GM23248 (cell line): ENCODE measurements at regions not wholly inside any gene's neighbourhood (a gene's known extent, or its start where the extent isn't known, plus 50 kb on each side); places are given as distances from the start of the nearest gene placed in this dataset.

Source experiments
- DNase-seq: peaks from one replicate; pipeline ENCODE4 v3.0.0-alpha.2; 2015
- H2AFZ ChIP-seq: fragments of 200-600 bp; sonication (generic); 2 replicates; pipeline ENCODE4 v1.6.1; 2016; ENCODE audit warnings: antibody characterized with exemption
- H3F3A ChIP-seq: fragments of 200-600 bp; sonication (generic); 2 replicates; pipeline ENCODE4 v1.6.1; 2016; ENCODE audit warnings: mild to moderate bottlenecking, antibody characterized with exemption, mixed run types; ENCODE audit not compliant: insufficient read depth
- H3K27ac ChIP-seq: fragments of 200-600 bp; sonication (generic); 2 replicates; pipeline ENCODE4 v1.5.1; 2016; ENCODE audit warnings: mild to moderate bottlenecking
- H3K27me3 ChIP-seq: fragments of 200-600 bp; sonication (generic); replicated peaks from 2 replicates; pipeline ENCODE4 v1.6.1; 2016; ENCODE audit warnings: mild to moderate bottlenecking; ENCODE audit not compliant: insufficient read depth
- H3K36me3 ChIP-seq: fragments of 200-600 bp; sonication (generic); 2 replicates; pipeline ENCODE4 v1.6.1; 2016; ENCODE audit warnings: low read depth, mild to moderate bottlenecking
- H3K4me1 ChIP-seq: fragments of 200-600 bp; sonication (generic); 2 replicates; pipeline ENCODE4 v1.6.1; 2016; ENCODE audit warnings: mild to moderate bottlenecking; ENCODE audit not compliant: insufficient read depth
- H3K4me2 ChIP-seq: fragments of 200-600 bp; sonication (generic); one replicate; pipeline ENCODE4 v1.6.1; 2016; ENCODE audit warnings: mild to moderate bottlenecking; ENCODE audit not compliant: unreplicated experiment
- H3K4me3 ChIP-seq: fragments of 200-600 bp; sonication (generic); 2 replicates; pipeline ENCODE4 v1.5.1; 2016; ENCODE audit warnings: mild to moderate bottlenecking
- H3K79me2 ChIP-seq: fragments of 200-600 bp; sonication (generic); 2 replicates; pipeline ENCODE4 v1.6.1; 2016; ENCODE audit warnings: mild to moderate bottlenecking; ENCODE audit not compliant: insufficient read depth
- H3K9ac ChIP-seq: fragments of 200-600 bp; sonication (generic); 2 replicates; pipeline ENCODE4 v1.6.1; 2016; ENCODE audit warnings: mild to moderate bottlenecking
- H3K9me2 ChIP-seq: fragments of 200-600 bp; sonication (generic); 2 replicates; pipeline ENCODE4 v1.6.1; 2016; ENCODE audit warnings: mixed run types, mild to moderate bottlenecking, moderate library complexity; ENCODE audit not compliant: insufficient read depth
- H3K9me3 ChIP-seq: fragments of 200-600 bp; sonication (generic); one replicate; pipeline ENCODE4 v1.6.1; 2017; ENCODE audit warnings: low read depth
- H4K20me1 ChIP-seq: fragments of 200-600 bp; sonication (generic); 2 replicates; pipeline ENCODE4 v1.6.0; 2016; ENCODE audit not compliant: insufficient read depth
- EZH2 ChIP-seq: fragments of 200-600 bp; sonication (generic); IDR thresholded peaks from 2 replicates; pipeline ENCODE4 v1.6.1; 2018; ENCODE audit warnings: antibody characterized with exemption, mild to moderate bottlenecking; ENCODE audit not compliant: insufficient read depth, poor library complexity, severe bottlenecking
- EZH2phosphoT487 ChIP-seq: fragments of 200-600 bp; sonication (generic); IDR thresholded peaks from 2 replicates; pipeline ENCODE4 v1.6.1; 2018; ENCODE audit warnings: antibody characterized with exemption, moderate library complexity, mild to moderate bottlenecking, low read depth; ENCODE audit not compliant: insufficient read depth
- WGBS, 2 experiments: methylation state at CpG; one replicate each; pipeline ENCODE4 v1.1.6; 2015 to 2017; ENCODE audit warnings: low lambda C conversion rate in 2 of 2, low coverage in 1 of 2; ENCODE audit errors: missing lambda C conversion rate in 2 of 2; 5-methylcytosine and 5-hydroxymethylcytosine counted together
- in situ Hi-C: fragments of 300-500 bp; cut with MboI; formaldehyde crosslinking; loops from 2 replicates; pipeline ENCODE4 v1.15.0; 2020

- H3K9ac ChIP-seq: no peak overlapping the region
Observed at GRCh38 chr6:130676077-130676772, 151.0 kb upstream of the SMLR1 start.

GRCh38 chr6:130676773-130677144 lies 150.4 kb upstream of the SMLR1 start:
- no peaks in the 10 kb centered on the region for H3K79me2 ChIP-seq
- no peak overlapping the region for H3K4me3 ChIP-seq
- no peaks in the 10 kb centered on the region for H3K27me3 ChIP-seq
- WGBS, 2 experiments: 67 to 68% methylated on average over 1 of the region's 1 CpG
- TF ChIP-seq EZH2 (no peak), EZH2phosphoT487 (no peak)
- in situ Hi-C loops: no loop called here
- H3F3A ChIP-seq: peaks cover 28% of the 10 kb centered on the region
- H3K9me3 ChIP-seq: no peaks in the 10 kb centered on the region
- H3K4me1 ChIP-seq: peaks cover 34% of the 10 kb centered on the region
- no peak overlapping the region for H3K9ac ChIP-seq
- H2AFZ ChIP-seq: no peak overlapping the region
- H3K36me3 ChIP-seq: no peaks in the 10 kb centered on the region
- DNase-seq: no peak
- H4K20me1 ChIP-seq: no peaks in the 10 kb centered on the region
- H3K9me2 ChIP-seq: no peaks in the 10 kb centered on the region
- no peak overlapping the region for H3K27ac ChIP-seq
- H3K4me2 ChIP-seq: no peak overlapping the region

More at GRCh38 chr6:130676077-130676772, 151.0 kb upstream of the SMLR1 start:
- peaks cover 25% of the 10 kb centered on the region for H3F3A ChIP-seq
- peaks cover 35% of the 10 kb centered on the region for H3K4me1 ChIP-seq
- 0 to 20% methylated on average over 1 of the region's 1 CpG for WGBS, 2 experiments
- H2AFZ ChIP-seq: no peak overlapping the region
- H3K36me3 ChIP-seq: no peaks in the 10 kb centered on the region
- H3K4me2 ChIP-seq: no peak overlapping the region
- H3K27ac ChIP-seq: no peak overlapping the region
- no peaks in the 10 kb centered on the region for H3K27me3 ChIP-seq
- no peak overlapping the region for H3K4me3 ChIP-seq
- in situ Hi-C loops: no loop called here
- DNase-seq: no peak
- TF ChIP-seq EZH2: no peak
- TF ChIP-seq EZH2phosphoT487: no peak
- no peaks in the 10 kb centered on the region for H3K9me2 ChIP-seq
- H3K79me2 ChIP-seq: no peaks in the 10 kb centered on the region
- no peaks in the 10 kb centered on the region for H4K20me1 ChIP-seq
- no peaks in the 10 kb centered on the region for H3K9me3 ChIP-seq

- DNase-seq: no peak
- H3K36me3 ChIP-seq: no peaks in the 10 kb centered on the region
- H3K79me2 ChIP-seq: no peaks in the 10 kb centered on the region
- no peak overlapping the region for H3K27ac ChIP-seq
- H3F3A ChIP-seq: peaks cover 28% of the 10 kb centered on the region
- no peaks in the 10 kb centered on the region for H4K20me1 ChIP-seq
- H3K4me2 ChIP-seq: no peak overlapping the region
- no peak overlapping the region for H3K4me3 ChIP-seq
- H3K9me3 ChIP-seq: no peaks in the 10 kb centered on the region
- H3K27me3 ChIP-seq: no peaks in the 10 kb centered on the region
- H3K9me2 ChIP-seq: no peaks in the 10 kb centered on the region
- H2AFZ ChIP-seq: no peak overlapping the region
- TF ChIP-seq EZH2: no peak
- no peak for TF ChIP-seq EZH2phosphoT487
- in situ Hi-C loops: no loop called here
- H3K4me1 ChIP-seq: peaks cover 34% of the 10 kb centered on the region
- H3K9ac ChIP-seq: no peak overlapping the region
Observed at GRCh38 chr6:130677312-130677711, 149.9 kb upstream of the SMLR1 start.

DNA sequence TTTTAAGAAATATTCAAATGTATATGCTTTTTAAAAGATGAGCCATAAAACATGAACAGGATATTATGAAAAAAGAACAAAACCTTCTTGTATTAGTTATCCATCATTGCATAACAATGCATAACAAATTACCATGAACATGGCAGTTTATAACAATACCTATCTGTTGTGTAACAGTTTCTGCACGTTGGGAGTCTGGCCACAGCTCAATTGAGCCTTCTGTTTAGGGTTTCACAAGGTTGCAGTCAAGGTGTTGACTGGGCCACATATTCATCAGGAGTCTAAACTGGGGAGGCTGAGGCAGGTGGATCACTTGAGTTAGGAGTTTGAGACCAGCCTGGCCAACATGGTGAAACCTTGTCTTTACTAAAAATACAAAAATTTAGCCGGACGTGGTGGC lies 149.4 kb upstream of the SMLR1 start:
- in situ Hi-C loops: no loop called here
- Histone ChIP-seq H3K27me3 (no peaks in the 10 kb centered on the region), H3K9me3 (no peaks in the 10 kb centered on the region), H3K4me1 (peaks cover 34% of the 10 kb centered on the region), H3K9me2 (no peaks in the 10 kb centered on the region), H3K4me2 (no peak overlapping the region), H4K20me1 (no peaks in the 10 kb centered on the region), H3K9ac (no peak overlapping the region), H3F3A (peaks cover 28% of the 10 kb centered on the region), H3K36me3 (no peaks in the 10 kb centered on the region), H2AFZ (no peak overlapping the region), H3K4me3 (no peak overlapping the region), H3K27ac (no peak overlapping the region), H3K79me2 (no peaks in the 10 kb centered on the region)
- DNase-seq: no peak
- TF ChIP-seq EZH2 (no peak), EZH2phosphoT487 (no peak)
- 63 to 67% methylated on average over 3 of the region's 3 CpGs for WGBS, 2 experiments

GRCh38 chr6:130679684-130680083 lies 147.5 kb upstream of the SMLR1 start:
- peak overlapping the region; percentile 32 for H2AFZ ChIP-seq
- in situ Hi-C loops: no loop called here
- 8 to 13% methylated on average over 2 of the region's 2 CpGs for WGBS, 2 experiments
- TF ChIP-seq EZH2: no peak
- no peak for TF ChIP-seq EZH2phosphoT487
- no peaks in the 10 kb centered on the region for H3K36me3 ChIP-seq
- peaks cover 28% of the 10 kb centered on the region for H3F3A ChIP-seq
- no peaks in the 10 kb centered on the region for H3K79me2 ChIP-seq
- H3K9me2 ChIP-seq: no peaks in the 10 kb centered on the region
- H3K4me3 ChIP-seq: peak overlapping the region; percentile 39
- H4K20me1 ChIP-seq: no peaks in the 10 kb centered on the region
- peak overlapping the region; percentile 88 for H3K27ac ChIP-seq
- no peaks in the 10 kb centered on the region for H3K27me3 ChIP-seq
- DNase-seq: peak; percentile 46
- no peaks in the 10 kb centered on the region for H3K9me3 ChIP-seq
- peak overlapping the region; percentile 73 for H3K4me2 ChIP-seq
- H3K9ac ChIP-seq: peak overlapping the region; percentile 60
- H3K4me1 ChIP-seq: peaks cover 32% of the 10 kb centered on the region
